ENCODE measurements at regions not wholly inside any gene's neighbourhood (a gene's known extent, or its start where the extent isn't known, plus 50 kb on each side); places are given as distances from the start of the nearest gene placed in this dataset.

- Mint-ChIP-seq H3K4me3 (ENCODE audit: low read depth) (no peak overlapping the region), H3K4me1 (ENCODE audit: low read depth) (no peaks in the 10 kb centered on the region), H3K27me3 (ENCODE audit: low read depth) (peaks cover 6% of the 10 kb centered on the region), H3K27ac (no peak overlapping the region), H3K36me3 (ENCODE audit: low read depth) (peaks cover 3% of the 10 kb centered on the region), H3K9me3 (peaks cover 6% of the 10 kb centered on the region)
- DNase-seq (ENCODE audit: low spot score), result no peak
- intact Hi-C loops (cut with micrococcal nuclease), result no loop called here
Measured at GRCh38 chr9:129405089-129405826, 215.6 kb downstream of the C9orf50 start.

- intact Hi-C loops (cut with micrococcal nuclease), result no loop called here
- Mint-ChIP-seq H3K4me1 (ENCODE audit: low read depth) (no peaks in the 10 kb centered on the region), H3K4me3 (ENCODE audit: low read depth) (no peak overlapping the region), H3K27ac (no peak overlapping the region), H3K36me3 (ENCODE audit: low read depth) (no peaks in the 10 kb centered on the region), H3K27me3 (ENCODE audit: low read depth) (peaks cover 6% of the 10 kb centered on the region), H3K9me3 (no peaks in the 10 kb centered on the region)
- DNase-seq (ENCODE audit: low spot score), result no peak
Measured at GRCh38 chr9:129404621-129405020, 216.3 kb downstream of the C9orf50 start.

GRCh38 chr9:129403779-129404620, 216.9 kb downstream of the C9orf50 start:
- Mint-ChIP-seq H3K27me3 (ENCODE audit: low read depth) (peaks cover 6% of the 10 kb centered on the region), H3K36me3 (ENCODE audit: low read depth) (no peaks in the 10 kb centered on the region), H3K4me3 (ENCODE audit: low read depth) (no peak overlapping the region), H3K4me1 (ENCODE audit: low read depth) (no peaks in the 10 kb centered on the region), H3K27ac (no peak overlapping the region), H3K9me3 (no peaks in the 10 kb centered on the region)
- intact Hi-C loops (cut with micrococcal nuclease), result no loop called here
- DNase-seq (ENCODE audit: low spot score), result no peak

DNA sequence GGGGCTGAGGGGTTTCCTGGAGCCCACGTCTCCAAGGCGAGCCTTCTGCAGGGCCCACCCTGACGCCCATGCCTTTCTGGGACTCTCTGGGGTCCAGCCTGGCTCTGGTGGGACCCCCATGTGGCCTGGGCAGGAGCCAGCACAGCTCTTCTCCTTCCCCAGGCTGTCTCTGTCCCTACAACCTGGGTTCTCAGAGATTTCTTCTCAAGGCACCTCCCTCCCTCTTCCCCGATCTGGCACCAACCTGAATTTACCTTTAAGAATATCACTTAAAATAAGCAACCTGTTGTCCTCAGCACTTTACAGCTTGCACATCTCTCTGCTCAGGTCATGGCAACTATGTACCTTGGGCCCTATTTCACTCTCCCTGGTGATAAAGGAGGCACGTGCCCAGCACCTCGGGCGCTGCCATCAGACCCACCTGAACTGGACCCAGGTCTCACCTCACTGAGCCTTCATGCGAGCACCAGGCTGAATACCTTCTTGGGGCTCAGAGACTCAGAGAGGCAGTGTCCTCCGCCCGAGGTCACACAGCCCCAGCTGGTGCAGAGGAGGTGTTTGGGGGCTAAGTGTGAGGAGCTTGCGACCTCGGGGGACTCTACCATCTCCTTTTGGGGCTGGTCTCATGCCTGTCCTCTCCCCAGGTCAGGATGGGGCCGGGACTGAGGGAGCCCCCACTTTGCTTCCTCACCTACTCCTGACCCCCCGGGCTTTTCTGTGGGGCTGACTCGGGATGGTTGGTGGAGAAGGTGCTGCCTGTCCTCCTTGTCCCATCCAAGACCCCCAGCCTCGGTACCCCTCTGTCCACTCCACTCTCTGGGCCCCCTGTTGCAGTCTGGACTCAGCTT, 217.7 kb downstream of the C9orf50 start:
- intact Hi-C loops (cut with micrococcal nuclease), result no loop called here
- Mint-ChIP-seq H3K4me3 (ENCODE audit: low read depth) (no peak overlapping the region), H3K4me1 (ENCODE audit: low read depth) (no peaks in the 10 kb centered on the region), H3K9me3 (no peaks in the 10 kb centered on the region), H3K27me3 (ENCODE audit: low read depth) (peaks cover 6% of the 10 kb centered on the region), H3K27ac (no peak overlapping the region), H3K36me3 (ENCODE audit: low read depth) (no peaks in the 10 kb centered on the region)
- no peak for DNase-seq (ENCODE audit: low spot score)

GRCh38 chr9:129402371-129402739, 218.5 kb downstream of the C9orf50 start:
- Mint-ChIP-seq H3K4me3 (ENCODE audit: low read depth) (no peak overlapping the region), H3K27ac (no peak overlapping the region), H3K36me3 (ENCODE audit: low read depth) (no peaks in the 10 kb centered on the region), H3K9me3 (no peaks in the 10 kb centered on the region), H3K27me3 (ENCODE audit: low read depth) (peaks cover 6% of the 10 kb centered on the region), H3K4me1 (ENCODE audit: low read depth) (no peaks in the 10 kb centered on the region)
- no peak for DNase-seq (ENCODE audit: low spot score)
- intact Hi-C loops (cut with micrococcal nuclease), result no loop called here

DNA sequence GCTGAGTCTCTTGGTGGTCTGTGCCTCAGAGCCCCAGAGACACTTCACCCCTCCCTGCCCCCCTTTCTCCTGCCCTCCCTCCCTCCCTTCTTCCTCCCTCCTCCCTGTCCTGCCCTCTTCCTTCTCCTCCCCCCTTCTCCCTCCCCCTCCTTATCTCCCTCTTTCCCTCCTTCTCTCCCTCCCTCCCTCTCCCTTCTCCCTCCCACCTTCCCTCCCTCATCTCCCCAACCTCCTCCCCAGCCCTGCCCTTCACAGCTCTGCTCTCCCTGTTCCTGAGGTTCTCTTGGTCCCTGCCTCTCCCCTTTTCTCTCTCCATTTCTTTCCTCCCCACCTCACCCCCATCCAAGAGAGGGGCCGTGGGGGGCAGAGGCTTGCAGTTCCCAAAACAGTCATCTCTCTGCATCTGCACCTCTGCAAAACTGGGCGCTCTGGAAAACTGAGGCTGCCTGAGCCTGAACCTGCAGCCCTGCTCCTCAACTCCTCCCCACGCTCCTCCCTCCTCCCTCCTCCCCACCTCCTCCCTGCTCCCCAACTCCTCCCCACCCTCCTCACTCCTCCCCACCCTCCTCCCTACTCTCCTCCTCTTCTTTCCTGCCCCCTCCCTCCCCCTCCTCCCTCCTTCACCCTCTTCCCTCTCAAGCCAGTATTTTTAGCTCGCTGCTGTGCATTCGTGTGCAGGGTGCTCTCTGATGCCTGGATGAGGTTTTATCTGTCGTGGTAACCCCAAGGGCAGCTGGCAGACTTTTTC, 219.1 kb downstream of the C9orf50 start:
- no peak overlapping the region for H3K27ac Mint-ChIP-seq
- H3K36me3 Mint-ChIP-seq (ENCODE audit: low read depth), result no peaks in the 10 kb centered on the region
- H3K4me1 Mint-ChIP-seq (ENCODE audit: low read depth), result no peaks in the 10 kb centered on the region
- no peak overlapping the region for H3K4me3 Mint-ChIP-seq (ENCODE audit: low read depth)
- H3K27me3 Mint-ChIP-seq (ENCODE audit: low read depth), result peaks cover 6% of the 10 kb centered on the region
- H3K9me3 Mint-ChIP-seq, result no peaks in the 10 kb centered on the region
- intact Hi-C loops (cut with micrococcal nuclease), result no loop called here
- DNase-seq (ENCODE audit: low spot score), result no peak

DNA sequence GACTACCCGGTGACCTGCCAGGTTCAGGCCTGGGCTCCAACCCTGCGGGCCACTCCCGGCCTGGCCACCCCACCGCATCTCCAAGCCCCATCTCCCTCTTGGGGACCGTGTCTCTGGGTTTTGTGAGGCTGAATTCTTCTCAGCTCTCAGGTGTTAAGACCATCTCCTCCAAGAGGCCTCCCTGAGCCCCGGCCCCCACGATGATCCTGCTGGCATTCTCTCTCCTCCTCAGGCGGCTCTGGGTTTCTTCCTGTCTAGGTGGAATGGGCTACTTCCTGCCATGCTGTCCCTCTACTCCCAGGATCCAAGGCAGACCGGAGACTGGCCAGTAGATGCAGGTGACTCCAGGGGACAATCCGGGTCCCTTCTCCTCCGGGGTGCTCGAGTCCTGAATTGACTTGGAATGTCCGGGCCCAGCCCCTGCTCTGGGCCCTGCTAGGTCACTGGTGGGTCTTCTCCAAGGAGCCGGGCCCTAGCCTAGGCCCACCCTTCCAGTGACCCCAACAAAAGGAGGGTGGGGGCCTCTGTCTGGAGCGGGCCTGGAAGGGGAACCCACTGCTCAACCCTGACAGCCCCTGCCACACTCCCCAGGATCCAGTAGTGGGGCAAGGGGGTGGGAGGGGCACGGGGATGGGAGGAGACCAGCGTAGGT, 219.8 kb downstream of the C9orf50 start:
- intact Hi-C loops (cut with micrococcal nuclease), result no loop called here
- DNase-seq (ENCODE audit: low spot score), result no peak
- Mint-ChIP-seq H3K9me3 (no peaks in the 10 kb centered on the region), H3K4me1 (ENCODE audit: low read depth) (no peaks in the 10 kb centered on the region), H3K36me3 (ENCODE audit: low read depth) (no peaks in the 10 kb centered on the region), H3K27ac (no peak overlapping the region), H3K4me3 (ENCODE audit: low read depth) (no peak overlapping the region), H3K27me3 (ENCODE audit: low read depth) (peaks cover 6% of the 10 kb centered on the region)

GRCh38 chr9:129400001-129400970, 220.6 kb downstream of the C9orf50 start:
- Mint-ChIP-seq H3K27me3 (ENCODE audit: low read depth) (peaks cover 6% of the 10 kb centered on the region), H3K36me3 (ENCODE audit: low read depth) (no peaks in the 10 kb centered on the region), H3K27ac (no peak overlapping the region), H3K4me3 (ENCODE audit: low read depth) (no peak overlapping the region), H3K9me3 (no peaks in the 10 kb centered on the region), H3K4me1 (ENCODE audit: low read depth) (no peaks in the 10 kb centered on the region)
- intact Hi-C loops (cut with micrococcal nuclease), result no loop called here
- no peak for DNase-seq (ENCODE audit: low spot score)

DNA sequence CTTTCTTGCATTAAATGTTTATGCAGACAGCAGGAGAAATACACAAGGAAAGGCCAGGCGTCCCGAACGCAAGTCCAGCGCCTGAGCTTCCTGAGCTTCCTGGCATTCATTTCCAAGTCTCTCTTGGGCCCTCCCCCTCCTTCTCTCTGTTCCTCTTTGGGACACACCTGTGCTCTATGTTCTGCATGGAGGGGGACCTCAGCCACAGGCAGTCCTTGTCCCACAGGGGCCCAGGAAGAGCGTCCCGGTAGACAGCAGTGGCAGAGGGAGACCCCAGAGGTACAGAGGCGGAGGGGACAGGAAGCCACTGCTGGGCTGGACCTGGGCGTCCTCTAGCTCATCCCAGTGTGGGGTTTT, 221.3 kb downstream of the C9orf50 start:
- Mint-ChIP-seq H3K27ac (no peak overlapping the region), H3K36me3 (ENCODE audit: low read depth) (no peaks in the 10 kb centered on the region), H3K9me3 (no peaks in the 10 kb centered on the region), H3K4me1 (ENCODE audit: low read depth) (no peaks in the 10 kb centered on the region), H3K4me3 (ENCODE audit: low read depth) (no peak overlapping the region), H3K27me3 (ENCODE audit: low read depth) (peaks cover 6% of the 10 kb centered on the region)
- intact Hi-C loops (cut with micrococcal nuclease), result no loop called here
- DNase-seq (ENCODE audit: low spot score), result no peak

GRCh38 chr9:129398961-129399633, 221.0 kb upstream of the IER5L start:
- Mint-ChIP-seq H3K4me1 (ENCODE audit: low read depth) (no peaks in the 10 kb centered on the region), H3K4me3 (ENCODE audit: low read depth) (no peak overlapping the region), H3K27me3 (ENCODE audit: low read depth) (peaks cover 6% of the 10 kb centered on the region), H3K9me3 (no peaks in the 10 kb centered on the region), H3K27ac (no peak overlapping the region), H3K36me3 (ENCODE audit: low read depth) (no peaks in the 10 kb centered on the region)
- intact Hi-C loops (cut with micrococcal nuclease), result no loop called here
- no peak for DNase-seq (ENCODE audit: low spot score)

Measured in activated T-helper 2 cell treated with anti-CD3 and anti-CD28 coated beads, Interferon-gamma antibody, Interleukin-2, Interleukin-4, amounts not matched to agents 10 μg/mL and 5 μg/mL and 100 μg/mL, durations not matched to agents 14 hours and 24 hours and 36 hours (primary cell).